ENCODE measurements at regions not wholly inside any gene's neighbourhood (a gene's known extent, or its start where the extent isn't known, plus 50 kb on each side); places are given as distances from the start of the nearest gene placed in this dataset.
A peak's percentile ranks its signal among the peaks of the same experiment; 100 is the strongest.

GRCh38 chr10:108249940-108250339, 1085.4 kb upstream of the SORCS1 start:
- no peak overlapping the region for H3K4me3 ChIP-seq (ENCODE audit: low read depth in 2 of 2, low read length in 2 of 2)
- ATAC-seq: no peak
- DNase-seq (ENCODE audit: low read depth, low spot score): no peak
- H3K4me1 ChIP-seq (ENCODE audit: control insufficient read depth, insufficient read depth, low read length): no peaks in the 10 kb centered on the region
- ChIA-PET POLR2A (no interaction called here), CTCF (no interaction called here)
- H3K27ac ChIP-seq (ENCODE audit: low read length): no peak overlapping the region
- intact Hi-C loops (cut with micrococcal nuclease; ENCODE audit: unreplicated experiment): no loop called here
- H3K36me3 ChIP-seq (ENCODE audit: control insufficient read depth, insufficient read depth, low read length): no peaks in the 10 kb centered on the region
- no peaks in the 10 kb centered on the region for H3K27me3 ChIP-seq (ENCODE audit: control insufficient read depth, insufficient read depth, low read length)
- no TSS peak for BruUV-seq (replicated peaks)
- TF ChIP-seq POLR2AphosphoS5 (IDR thresholded peaks at IDR 0.05; ENCODE audit: low read depth, low read length): no peak
- TF ChIP-seq, protein P1, sequence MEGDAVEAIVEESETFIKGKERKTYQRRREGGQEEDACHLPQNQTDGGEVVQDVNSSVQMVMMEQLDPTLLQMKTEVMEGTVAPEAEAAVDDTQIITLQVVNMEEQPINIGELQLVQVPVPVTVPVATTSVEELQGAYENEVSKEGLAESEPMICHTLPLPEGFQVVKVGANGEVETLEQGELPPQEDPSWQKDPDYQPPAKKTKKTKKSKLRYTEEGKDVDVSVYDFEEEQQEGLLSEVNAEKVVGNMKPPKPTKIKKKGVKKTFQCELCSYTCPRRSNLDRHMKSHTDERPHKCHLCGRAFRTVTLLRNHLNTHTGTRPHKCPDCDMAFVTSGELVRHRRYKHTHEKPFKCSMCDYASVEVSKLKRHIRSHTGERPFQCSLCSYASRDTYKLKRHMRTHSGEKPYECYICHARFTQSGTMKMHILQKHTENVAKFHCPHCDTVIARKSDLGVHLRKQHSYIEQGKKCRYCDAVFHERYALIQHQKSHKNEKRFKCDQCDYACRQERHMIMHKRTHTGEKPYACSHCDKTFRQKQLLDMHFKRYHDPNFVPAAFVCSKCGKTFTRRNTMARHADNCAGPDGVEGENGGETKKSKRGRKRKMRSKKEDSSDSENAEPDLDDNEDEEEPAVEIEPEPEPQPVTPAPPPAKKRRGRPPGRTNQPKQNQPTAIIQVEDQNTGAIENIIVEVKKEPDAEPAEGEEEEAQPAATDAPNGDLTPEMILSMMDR (IDR thresholded peaks at IDR 0.05): peak; percentile 18; the same call in 1 of the 2 replicates
- TF ChIP-seq TCF7L2 (IDR thresholded peaks at IDR 0.05; ENCODE audit: low read depth, low read length): no peak
- in situ Hi-C loops (cut with HindIII; ENCODE audit: low pct_unique_long_range_greater_than_20kb, low sequenced_read_pairs): no loop called here
- peaks cover 16% of the 10 kb centered on the region for H3K9me3 ChIP-seq (ENCODE audit: control insufficient read depth, insufficient read depth, low read depth, low read length)

- ATAC-seq: no peak
- ChIA-PET POLR2A (no interaction called here), CTCF (no interaction called here)
- DNase-seq (ENCODE audit: low read depth, low spot score): no peak
- TF ChIP-seq SIN3A (IDR thresholded peaks at IDR 0.05; ENCODE audit: borderline replicate concordance, insufficient read depth, low read depth, low read length): no peak
- TF ChIP-seq TCF7L2 (IDR thresholded peaks at IDR 0.05; ENCODE audit: low read depth, low read length): no peak
- TF ChIP-seq, protein P1 (IDR thresholded peaks at IDR 0.05): no peak
- TF ChIP-seq, protein P2, sequence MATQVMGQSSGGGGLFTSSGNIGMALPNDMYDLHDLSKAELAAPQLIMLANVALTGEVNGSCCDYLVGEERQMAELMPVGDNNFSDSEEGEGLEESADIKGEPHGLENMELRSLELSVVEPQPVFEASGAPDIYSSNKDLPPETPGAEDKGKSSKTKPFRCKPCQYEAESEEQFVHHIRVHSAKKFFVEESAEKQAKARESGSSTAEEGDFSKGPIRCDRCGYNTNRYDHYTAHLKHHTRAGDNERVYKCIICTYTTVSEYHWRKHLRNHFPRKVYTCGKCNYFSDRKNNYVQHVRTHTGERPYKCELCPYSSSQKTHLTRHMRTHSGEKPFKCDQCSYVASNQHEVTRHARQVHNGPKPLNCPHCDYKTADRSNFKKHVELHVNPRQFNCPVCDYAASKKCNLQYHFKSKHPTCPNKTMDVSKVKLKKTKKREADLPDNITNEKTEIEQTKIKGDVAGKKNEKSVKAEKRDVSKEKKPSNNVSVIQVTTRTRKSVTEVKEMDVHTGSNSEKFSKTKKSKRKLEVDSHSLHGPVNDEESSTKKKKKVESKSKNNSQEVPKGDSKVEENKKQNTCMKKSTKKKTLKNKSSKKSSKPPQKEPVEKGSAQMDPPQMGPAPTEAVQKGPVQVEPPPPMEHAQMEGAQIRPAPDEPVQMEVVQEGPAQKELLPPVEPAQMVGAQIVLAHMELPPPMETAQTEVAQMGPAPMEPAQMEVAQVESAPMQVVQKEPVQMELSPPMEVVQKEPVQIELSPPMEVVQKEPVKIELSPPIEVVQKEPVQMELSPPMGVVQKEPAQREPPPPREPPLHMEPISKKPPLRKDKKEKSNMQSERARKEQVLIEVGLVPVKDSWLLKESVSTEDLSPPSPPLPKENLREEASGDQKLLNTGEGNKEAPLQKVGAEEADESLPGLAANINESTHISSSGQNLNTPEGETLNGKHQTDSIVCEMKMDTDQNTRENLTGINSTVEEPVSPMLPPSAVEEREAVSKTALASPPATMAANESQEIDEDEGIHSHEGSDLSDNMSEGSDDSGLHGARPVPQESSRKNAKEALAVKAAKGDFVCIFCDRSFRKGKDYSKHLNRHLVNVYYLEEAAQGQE (IDR thresholded peaks at IDR 0.05; ENCODE audit: insufficient read depth in 1 of 2, low read depth in 2 of 2, low read length in 1 of 2): no peak
- no peak for TF ChIP-seq POLR2AphosphoS5 (IDR thresholded peaks at IDR 0.05; ENCODE audit: low read depth, low read length)
- BruUV-seq (replicated peaks): no TSS peak
- Histone ChIP-seq H3K4me1 (ENCODE audit: control insufficient read depth, insufficient read depth, low read length) (no peaks in the 10 kb centered on the region), H3K27me3 (ENCODE audit: control insufficient read depth, insufficient read depth, low read length) (no peaks in the 10 kb centered on the region), H3K9me3 (ENCODE audit: control insufficient read depth, insufficient read depth, low read depth, low read length) (peaks cover 19% of the 10 kb centered on the region), H3K4me3 (ENCODE audit: low read depth in 2 of 2, low read length in 2 of 2) (no peak overlapping the region), H3K36me3 (ENCODE audit: control insufficient read depth, insufficient read depth, low read length) (no peaks in the 10 kb centered on the region), H3K27ac (ENCODE audit: low read length) (no peak overlapping the region)
- intact Hi-C loops (cut with micrococcal nuclease; ENCODE audit: unreplicated experiment): no loop called here
- in situ Hi-C loops (cut with HindIII; ENCODE audit: low pct_unique_long_range_greater_than_20kb, low sequenced_read_pairs): no loop called here
These were observed 1080.1 kb upstream of the SORCS1 start for GRCh38 chr10:108244443-108245228.

Measured in Panc1 (cell line).